ENCODE measurements at regions not wholly inside any gene's neighbourhood (a gene's known extent, or its start where the extent isn't known, plus 50 kb on each side); places are given as distances from the start of the nearest gene placed in this dataset.

- TF ChIP-seq CTCF (IDR thresholded peaks at IDR 0.05; ENCODE audit: extremely low read depth in 1 of 2, insufficient read depth in 1 of 2, low read depth in 1 of 2, low read length in 2 of 2): no peak
- no peak for TF ChIP-seq POLR2AphosphoS5 (IDR thresholded peaks at IDR 0.05; ENCODE audit: insufficient read depth, low read depth, low read length)
- TF ChIP-seq EZH2 (IDR thresholded peaks at IDR 0.05; ENCODE audit: borderline replicate concordance, low read depth, low read length, severe bottlenecking): no peak
- TF ChIP-seq POLR2A (IDR thresholded peaks at IDR 0.05; ENCODE audit: low read depth, low read length): no peak
- TF ChIP-seq MYC (IDR thresholded peaks at IDR 0.05; ENCODE audit: low read depth, low read length): no peak
- TF ChIP-seq GATA2 (IDR thresholded peaks at IDR 0.05; ENCODE audit: insufficient read depth, insufficient read length, low read depth, low read length): no peak
Observed at GRCh38 chr2:554444-554843, 122.8 kb downstream of the TMEM18 start.

Measured in endothelial cell of umbilical vein (primary cell).